ENCODE measurements at regions not wholly inside any gene's neighbourhood (a gene's known extent, or its start where the extent isn't known, plus 50 kb on each side); places are given as distances from the start of the nearest gene placed in this dataset.

DNA sequence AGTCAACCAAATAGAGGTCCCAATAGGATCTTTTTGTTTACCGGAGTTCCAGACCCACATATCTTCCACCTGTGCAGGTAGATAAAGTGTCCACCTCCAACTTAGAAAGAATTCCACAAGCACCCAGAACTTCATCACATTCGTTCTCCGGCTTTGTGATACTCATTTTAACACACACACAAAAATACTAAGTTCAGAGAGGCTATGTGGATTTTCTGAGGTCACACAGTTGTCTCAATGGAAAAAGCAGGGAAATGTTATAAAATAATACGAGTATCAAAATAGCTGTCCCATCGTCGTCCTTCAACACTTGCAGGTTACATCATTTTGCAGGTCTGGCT lies 137.5 kb downstream of the TMCO5A start:
- Histone ChIP-seq H3K4me1 (peaks cover 77% of the 10 kb centered on the region), H3K4me3 (peak overlapping the region; percentile 64)
- WGBS = 47% methylated on average over 6 of the region's 6 CpGs

DNA sequence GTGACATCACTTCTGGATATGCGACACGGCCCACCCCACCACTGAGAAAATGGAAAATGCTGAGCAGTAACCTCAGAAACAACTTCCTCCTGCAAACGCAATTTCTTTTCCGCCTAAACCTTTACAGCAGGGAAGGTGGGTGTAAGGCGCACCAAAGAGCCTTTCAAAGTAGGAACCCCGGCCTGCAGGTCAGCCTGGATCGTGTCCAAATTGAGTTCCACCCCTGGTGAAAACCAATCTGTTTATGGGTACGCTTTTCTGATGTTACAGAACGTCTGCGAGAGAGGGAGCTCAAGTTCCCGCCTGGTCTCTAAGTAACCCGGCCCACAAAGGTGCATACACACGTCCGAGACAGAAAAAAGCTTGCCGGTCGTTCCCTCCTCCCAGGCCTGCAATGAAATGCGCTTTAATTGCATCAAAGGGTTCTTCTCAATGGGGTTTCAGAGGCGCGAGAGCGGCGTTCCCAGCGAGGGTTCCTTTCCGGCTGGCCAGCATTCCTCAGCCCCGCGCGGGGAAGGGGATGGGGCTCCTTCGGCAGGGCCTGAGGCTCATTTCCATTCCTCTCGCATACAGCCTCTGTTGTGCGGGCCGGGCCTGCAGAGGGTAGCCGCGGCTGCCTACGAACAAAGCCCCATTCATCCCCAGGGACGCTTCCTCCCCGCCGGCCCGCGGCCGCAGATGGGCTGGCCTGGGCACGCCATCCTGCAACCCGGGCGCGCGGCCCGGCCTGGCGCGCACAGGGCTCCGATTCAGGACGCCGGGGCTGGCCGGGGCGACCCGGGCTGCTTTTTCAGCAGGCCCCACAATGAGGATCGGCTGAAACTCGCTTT lies 138.1 kb downstream of the TMCO5A start:
- peak in 1 of 2 donors; percentile 48 for TF ChIP-seq POLR2A (IDR thresholded peaks at IDR 0.05)
- no peak for TF ChIP-seq EP300 (IDR thresholded peaks at IDR 0.05)

More for the DNA sequence above, 137.5 kb downstream of the TMCO5A start:
- Histone ChIP-seq H3K9me3 (no peaks in the 10 kb centered on the region), H3K27me3 (no peaks in the 10 kb centered on the region), H3K36me3 (no peaks in the 10 kb centered on the region), H3K27ac (peak overlapping the region; percentile 81)
- TF ChIP-seq CTCF (IDR thresholded peaks at IDR 0.05) (no peak), EP300 (IDR thresholded peaks at IDR 0.05) (no peak), POLR2A (IDR thresholded peaks at IDR 0.05) (no peak), POLR2AphosphoS5 (IDR thresholded peaks at IDR 0.05) (no peak)
- no peak for DNase-seq (ENCODE audit: low spot score in 2 of 2)

DNA sequence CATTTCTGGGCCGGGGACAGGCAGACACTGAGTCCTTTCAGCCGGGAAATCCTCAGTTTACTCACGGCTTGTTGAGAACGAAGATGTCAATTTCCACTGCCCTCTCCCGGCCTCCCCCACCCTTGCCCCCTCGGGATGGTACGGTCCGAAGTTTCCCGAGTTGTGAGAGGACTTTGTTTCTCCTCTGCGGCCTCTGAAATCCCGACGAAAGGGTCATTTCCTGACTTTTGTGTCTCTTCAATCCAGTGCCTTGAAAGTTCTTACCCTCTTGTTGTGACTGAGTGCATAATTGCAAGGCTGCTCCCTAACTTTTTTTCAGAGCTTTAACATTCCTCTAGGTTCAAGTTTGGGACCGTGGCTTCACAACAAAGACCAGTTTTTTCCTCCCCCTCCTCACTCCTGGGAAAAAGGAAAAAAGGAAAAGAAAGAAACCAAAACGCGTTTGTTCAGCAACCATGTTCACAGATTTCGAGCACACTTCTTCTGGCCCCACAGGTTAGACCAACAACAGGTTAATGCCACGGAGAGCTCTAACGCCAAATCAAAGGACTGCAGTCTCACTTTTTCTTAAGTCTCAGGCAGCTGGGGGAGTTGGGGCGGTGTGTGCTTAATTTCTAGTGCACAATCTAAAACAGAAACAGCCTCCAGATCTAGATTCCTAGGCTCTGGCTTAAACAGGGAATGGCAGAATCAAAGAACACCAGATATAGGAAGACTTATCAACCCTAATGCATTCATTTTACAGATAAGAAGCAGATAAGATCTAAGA lies 138.9 kb downstream of the TMCO5A start:
- Histone ChIP-seq H3K4me3 (peak overlapping the region; percentile 64), H3K9me3 (no peaks in the 10 kb centered on the region), H3K36me3 (no peaks in the 10 kb centered on the region), H3K27ac (peak overlapping the region; percentile 81), H3K27me3 (no peaks in the 10 kb centered on the region), H3K4me1 (peaks cover 73% of the 10 kb centered on the region)
- WGBS = 12% methylated on average over 18 of the region's 19 CpGs
- DNase-seq (ENCODE audit: low spot score in 2 of 2) = no peak
- TF ChIP-seq CTCF (IDR thresholded peaks at IDR 0.05) (no peak), POLR2AphosphoS5 (IDR thresholded peaks at IDR 0.05) (no peak), EP300 (IDR thresholded peaks at IDR 0.05) (no peak), POLR2A (IDR thresholded peaks at IDR 0.05) (no peak)

More for the DNA sequence above, 138.1 kb downstream of the TMCO5A start:
- Histone ChIP-seq H3K36me3 (no peaks in the 10 kb centered on the region), H3K27ac (peak overlapping the region; percentile 81), H3K27me3 (no peaks in the 10 kb centered on the region), H3K4me3 (peak overlapping the region; percentile 64), H3K9me3 (no peaks in the 10 kb centered on the region), H3K4me1 (peaks cover 77% of the 10 kb centered on the region)
- 1% methylated on average over 19 of the region's 55 CpGs for WGBS
- peak; percentile 81 to 88 for DNase-seq (ENCODE audit: low spot score in 2 of 2)

DNA sequence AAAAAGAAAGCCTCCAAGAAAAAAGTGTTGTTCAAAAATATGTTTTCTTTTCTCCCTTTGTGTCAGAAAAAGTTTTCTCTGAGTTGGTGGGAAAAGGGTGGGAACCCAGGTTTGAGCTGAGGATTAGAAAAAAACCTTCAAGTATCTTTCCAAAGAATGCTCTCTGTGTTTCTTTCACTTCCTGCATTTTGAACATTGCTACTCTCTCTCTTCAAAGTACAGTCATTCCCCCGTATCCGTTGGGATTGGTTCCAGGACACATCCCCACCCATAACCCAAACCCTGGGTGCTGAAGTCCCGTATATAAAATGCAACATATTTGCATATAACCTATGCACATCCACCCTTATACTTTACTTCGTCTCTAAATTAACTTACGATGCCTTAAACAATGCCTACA lies 139.6 kb downstream of the TMCO5A start:
- Histone ChIP-seq H3K9me3 (no peaks in the 10 kb centered on the region), H3K4me1 (peaks cover 67% of the 10 kb centered on the region), H3K36me3 (no peaks in the 10 kb centered on the region), H3K27me3 (no peaks in the 10 kb centered on the region), H3K4me3 (peak overlapping the region; percentile 64), H3K27ac (peak overlapping the region; percentile 81)
- no peak for TF ChIP-seq POLR2AphosphoS5 (IDR thresholded peaks at IDR 0.05)
- no peak for TF ChIP-seq CTCF (IDR thresholded peaks at IDR 0.05)
- no peak for TF ChIP-seq POLR2A (IDR thresholded peaks at IDR 0.05)
- no peak for TF ChIP-seq EP300 (IDR thresholded peaks at IDR 0.05)
- 44% methylated on average over 5 of the region's 5 CpGs for WGBS
- no peak for DNase-seq (ENCODE audit: low spot score in 2 of 2)

GRCh38 chr15:38075466-38075865 lies 141.0 kb downstream of the TMCO5A start:
- Histone ChIP-seq H3K4me1 (peaks cover 58% of the 10 kb centered on the region), H3K36me3 (no peaks in the 10 kb centered on the region), H3K9me3 (no peaks in the 10 kb centered on the region), H3K27ac (no peak overlapping the region), H3K4me3 (no peak overlapping the region), H3K27me3 (no peaks in the 10 kb centered on the region)
- WGBS = 55% methylated on average over 5 of the region's 5 CpGs
- TF ChIP-seq POLR2AphosphoS5 (IDR thresholded peaks at IDR 0.05) (no peak), CTCF (IDR thresholded peaks at IDR 0.05) (no peak), POLR2A (IDR thresholded peaks at IDR 0.05) (no peak), EP300 (IDR thresholded peaks at IDR 0.05) (no peak)
- no peak for DNase-seq (ENCODE audit: low spot score in 2 of 2)

Measured in suprapubic skin (tissue), 4 donors.